DOHH2 (cell line): ENCODE measurements at regions not wholly inside any gene's neighbourhood (a gene's known extent, or its start where the extent isn't known, plus 50 kb on each side); places are given as distances from the start of the nearest gene placed in this dataset.

Experiments used
- H3F3A ChIP-seq: fragments of 200-600 bp; sonication (generic), shearing (Covaris generic); 2 replicates; pipeline ENCODE4 v1.6.0; 2016; ENCODE audit warnings: antibody characterized with exemption, mild to moderate bottlenecking; ENCODE audit not compliant: control insufficient read depth, insufficient read depth
- H3K27ac ChIP-seq: fragments of 200-600 bp; sonication (generic); 2 replicates; pipeline ENCODE4 v1.5.1; 2014; ENCODE audit warnings: low read depth, mild to moderate bottlenecking, low read length, moderate library complexity
- H3K27me3 ChIP-seq: fragments of 200-600 bp; sonication (generic); 2 replicates; pipeline ENCODE4 v1.6.1; 2014; ENCODE audit warnings: mild to moderate bottlenecking, low read length, mixed read lengths; ENCODE audit not compliant: control insufficient read depth
- H3K36me3 ChIP-seq: fragments of 200-600 bp; sonication (generic); 2 replicates; pipeline ENCODE4 v1.6.1; 2014; ENCODE audit warnings: mild to moderate bottlenecking, low read length, moderate library complexity, mixed read lengths; ENCODE audit not compliant: control insufficient read depth
- H3K4me1 ChIP-seq: fragments of 200-600 bp; sonication (generic); 2 replicates; pipeline ENCODE4 v1.6.1; 2014; ENCODE audit warnings: mild to moderate bottlenecking, low read length, mixed read lengths; ENCODE audit not compliant: control insufficient read depth
- H3K4me2 ChIP-seq: fragments of 200-600 bp; sonication (generic); 2 replicates; pipeline ENCODE4 v1.6.0; 2014; ENCODE audit warnings: mild to moderate bottlenecking, low read length, moderate library complexity
- H3K4me3 ChIP-seq: fragments of 200-600 bp; sonication (generic); 2 replicates; pipeline ENCODE4 v1.5.1; 2014; ENCODE audit warnings: mild to moderate bottlenecking, low read length, mixed read lengths
- H3K79me2 ChIP-seq: fragments of 200-600 bp; sonication (generic); 2 replicates; pipeline ENCODE4 v1.6.1; 2014; ENCODE audit warnings: mild to moderate bottlenecking, low read length, mixed read lengths; ENCODE audit not compliant: control insufficient read depth
- H3K9me2 ChIP-seq: fragments of 200-600 bp; sonication (generic); replicated peaks from 2 replicates; pipeline ENCODE4 v1.6.1; 2014; ENCODE audit warnings: mild to moderate bottlenecking, low read length, mixed read lengths; ENCODE audit not compliant: control insufficient read depth
- H3K9me3 ChIP-seq: fragments of 200-600 bp; sonication (generic); 2 replicates; pipeline ENCODE4 v1.6.1; 2014; ENCODE audit warnings: antibody characterized with exemption, low read length, mixed read lengths; ENCODE audit not compliant: control insufficient read depth, insufficient read depth
- H4K20me1 ChIP-seq: fragments of 200-600 bp; sonication (generic); 2 replicates; pipeline ENCODE4 v1.6.0; 2014; ENCODE audit warnings: low read depth, mild to moderate bottlenecking, antibody characterized with exemption, low read length, moderate library complexity; ENCODE audit not compliant: control insufficient read depth, insufficient read depth
- CTCF ChIP-seq: fragments of 200-600 bp; sonication (generic); IDR thresholded peaks from one replicate; pipeline ENCODE4 v1.5.1; 2014; ENCODE audit warnings: antibody characterized with exemption, mild to moderate bottlenecking, low read depth, low read length; ENCODE audit not compliant: poor library complexity, severe bottlenecking
- EZH2phosphoT487 ChIP-seq: fragments of 200-600 bp; sonication (generic); IDR thresholded peaks from 2 replicates; pipeline ENCODE4 v1.6.1; 2017; ENCODE audit warnings: borderline replicate concordance, mild to moderate bottlenecking, antibody characterized with exemption, low read length, moderate library complexity, mixed read lengths

DNA sequence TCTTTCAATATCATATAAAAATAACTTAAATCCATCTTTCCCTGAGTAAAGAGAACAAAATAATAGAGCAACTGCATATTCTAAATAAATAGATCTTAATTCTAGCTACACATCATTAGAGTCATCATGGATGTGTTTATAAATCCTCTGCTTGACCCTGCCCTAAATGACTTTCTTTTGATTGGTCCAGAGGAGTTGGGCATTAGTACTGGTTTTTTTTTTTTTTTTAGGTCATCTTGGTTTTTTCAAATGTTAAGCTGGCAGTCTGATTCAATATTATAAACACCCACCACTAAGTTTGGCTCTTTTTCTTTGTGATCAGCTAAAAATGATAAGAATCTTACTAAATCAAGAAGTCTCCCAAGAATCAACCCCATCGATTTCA is 504.0 kb upstream of the CBLB start:
- Histone ChIP-seq H3K36me3 (no peaks in the 10 kb centered on the region), H3K4me1 (no peaks in the 10 kb centered on the region), H3F3A (no peaks in the 10 kb centered on the region), H3K4me2 (no peak overlapping the region), H3K9me3 (no peaks in the 10 kb centered on the region), H3K27me3 (no peaks in the 10 kb centered on the region), H3K4me3 (no peak overlapping the region), H4K20me1 (no peaks in the 10 kb centered on the region), H3K27ac (no peak overlapping the region), H3K9me2 (no peaks in the 10 kb centered on the region), H3K79me2 (no peaks in the 10 kb centered on the region)
- TF ChIP-seq CTCF = no peak
- TF ChIP-seq EZH2phosphoT487 = no peak

DNA sequence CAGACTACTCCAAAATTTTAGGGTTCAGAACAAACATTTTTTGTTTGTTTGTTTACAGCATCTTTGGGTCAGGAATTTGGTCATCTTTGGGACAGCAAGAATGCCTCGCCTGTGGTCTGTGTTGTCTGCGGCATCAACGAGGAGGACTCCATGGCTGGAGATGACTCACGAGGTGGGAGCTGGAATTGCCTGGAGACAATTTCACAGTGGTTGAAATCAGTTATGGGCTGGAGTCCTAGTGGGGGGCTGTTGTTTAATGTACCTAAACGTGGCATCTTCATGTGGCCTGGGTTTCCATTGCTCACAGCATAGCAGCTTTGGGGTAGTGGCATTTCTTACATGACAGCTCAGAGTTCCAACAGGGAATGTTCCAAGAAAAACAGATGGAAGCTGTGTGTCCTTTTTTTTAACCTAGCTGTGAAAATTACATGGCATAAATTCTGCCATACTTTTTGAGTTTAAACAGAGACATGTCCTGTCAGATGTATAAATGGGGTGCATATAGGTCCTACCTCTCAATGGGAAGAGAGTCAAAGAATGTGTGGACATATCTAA is 507.3 kb upstream of the CBLB start:
- no peaks in the 10 kb centered on the region for H3F3A ChIP-seq
- H3K27me3 ChIP-seq = no peaks in the 10 kb centered on the region
- H4K20me1 ChIP-seq = no peaks in the 10 kb centered on the region
- no peaks in the 10 kb centered on the region for H3K9me3 ChIP-seq
- TF ChIP-seq CTCF (no peak), EZH2phosphoT487 (no peak)
- no peaks in the 10 kb centered on the region for H3K4me1 ChIP-seq
- H3K4me3 ChIP-seq = no peak overlapping the region
- no peak overlapping the region for H3K27ac ChIP-seq
- no peaks in the 10 kb centered on the region for H3K9me2 ChIP-seq
- no peaks in the 10 kb centered on the region for H3K79me2 ChIP-seq
- H3K36me3 ChIP-seq = no peaks in the 10 kb centered on the region
- no peak overlapping the region for H3K4me2 ChIP-seq

- no peak overlapping the region for H3K4me2 ChIP-seq
- H3K27me3 ChIP-seq = no peaks in the 10 kb centered on the region
- no peaks in the 10 kb centered on the region for H3K9me3 ChIP-seq
- no peaks in the 10 kb centered on the region for H3F3A ChIP-seq
- H4K20me1 ChIP-seq = no peaks in the 10 kb centered on the region
- H3K4me1 ChIP-seq = no peaks in the 10 kb centered on the region
- H3K4me3 ChIP-seq = no peak overlapping the region
- TF ChIP-seq EZH2phosphoT487 = no peak
- TF ChIP-seq CTCF = no peak
- H3K79me2 ChIP-seq = no peaks in the 10 kb centered on the region
- H3K27ac ChIP-seq = no peak overlapping the region
- no peaks in the 10 kb centered on the region for H3K36me3 ChIP-seq
- no peaks in the 10 kb centered on the region for H3K9me2 ChIP-seq
These were observed 510.5 kb upstream of the CBLB start for GRCh38 chr3:106379251-106379750.
